ENCODE measurements at regions not wholly inside any gene's neighbourhood (a gene's known extent, or its start where the extent isn't known, plus 50 kb on each side); places are given as distances from the start of the nearest gene placed in this dataset.
A peak's percentile ranks its signal among the peaks of the same experiment; 100 is the strongest.

- DNase-seq, result no peak
These were observed 668.2 kb downstream of the CDH11 start for GRCh38 chr16:64453646-64454045.

- DNase-seq, result no peak
These were observed 669.4 kb downstream of the CDH11 start for GRCh38 chr16:64452446-64452845.

- no peak for DNase-seq
These were observed 671.7 kb downstream of the CDH11 start for GRCh38 chr16:64450177-64450576.

- DNase-seq, result no peak
These were observed 672.4 kb downstream of the CDH11 start for GRCh38 chr16:64449506-64449905.

- DNase-seq, result no peak
These were observed 676.2 kb downstream of the CDH11 start for GRCh38 chr16:64445649-64446048.

- DNase-seq, result no peak
These were observed 676.6 kb downstream of the CDH11 start for GRCh38 chr16:64445245-64445644.

GRCh38 chr16:64440421-64440831 lies 681.4 kb downstream of the CDH11 start:
- DNase-seq, result no peak

- DNase-seq, result no peak
These were observed 681.9 kb downstream of the CDH11 start for GRCh38 chr16:64440005-64440404.

- DNase-seq, result no peak
These were observed 684.0 kb downstream of the CDH11 start for GRCh38 chr16:64437706-64438324.

- DNase-seq, result no peak
These were observed 687.3 kb downstream of the CDH11 start for GRCh38 chr16:64434526-64435069.

- peak; percentile 18 for DNase-seq
These were observed 693.3 kb downstream of the CDH11 start for GRCh38 chr16:64428463-64429113.

- DNase-seq, result no peak
These were observed 695.7 kb downstream of the CDH11 start for GRCh38 chr16:64426131-64426666.

GRCh38 chr16:64425381-64425780 lies 696.5 kb downstream of the CDH11 start:
- no peak for DNase-seq

GRCh38 chr16:64422259-64422658 lies 699.6 kb downstream of the CDH11 start:
- DNase-seq, result no peak

GRCh38 chr16:64421515-64421914 lies 700.3 kb downstream of the CDH11 start:
- no peak for DNase-seq

- DNase-seq, result no peak
These were observed 702.0 kb downstream of the CDH11 start for GRCh38 chr16:64419832-64420231.

- DNase-seq, result peak; percentile 21
These were observed 704.1 kb downstream of the CDH11 start for GRCh38 chr16:64417711-64418227.

- no peak for DNase-seq
These were observed 705.5 kb downstream of the CDH11 start for GRCh38 chr16:64416216-64417005.

GRCh38 chr16:64412578-64413280 lies 709.1 kb downstream of the CDH11 start:
- DNase-seq, result no peak

- no peak for DNase-seq
These were observed 711.6 kb downstream of the CDH11 start for GRCh38 chr16:64410306-64410705.

- DNase-seq, result no peak
These were observed 712.1 kb downstream of the CDH11 start for GRCh38 chr16:64409783-64410210.

- DNase-seq, result no peak
These were observed 713.2 kb downstream of the CDH11 start for GRCh38 chr16:64408699-64409098.

All from skin of body (tissue), 1 donor.